ENCODE measurements at regions not wholly inside any gene's neighbourhood (a gene's known extent, or its start where the extent isn't known, plus 50 kb on each side); places are given as distances from the start of the nearest gene placed in this dataset.

- H3K4me3 ChIP-seq (ENCODE audit: low read depth, low read length) = no peak overlapping the region
- no peak for DNase-seq (ENCODE audit: low read depth)
- no peak for TF ChIP-seq CTCF (IDR thresholded peaks at IDR 0.05; ENCODE audit: insufficient read depth, low read length, poor library complexity, severe bottlenecking)
- H3K27me3 ChIP-seq (ENCODE audit: control insufficient read depth, insufficient read depth, low read length) = no peaks in the 10 kb centered on the region
- no peaks in the 10 kb centered on the region for H3K36me3 ChIP-seq (ENCODE audit: control insufficient read depth, insufficient read depth, low read length)
Observed at GRCh38 chr4:34766935-34767334, 1477.4 kb downstream of the ARAP2 start.

GRCh38 chr4:34767407-34767806, 1476.9 kb downstream of the ARAP2 start:
- Histone ChIP-seq H3K4me3 (ENCODE audit: low read depth, low read length) (no peak overlapping the region), H3K36me3 (ENCODE audit: control insufficient read depth, insufficient read depth, low read length) (no peaks in the 10 kb centered on the region), H3K27me3 (ENCODE audit: control insufficient read depth, insufficient read depth, low read length) (no peaks in the 10 kb centered on the region)
- no peak for TF ChIP-seq CTCF (IDR thresholded peaks at IDR 0.05; ENCODE audit: insufficient read depth, low read length, poor library complexity, severe bottlenecking)
- DNase-seq (ENCODE audit: low read depth) = no peak

GRCh38 chr4:34771632-34772031, 1472.7 kb downstream of the ARAP2 start:
- Histone ChIP-seq H3K36me3 (ENCODE audit: control insufficient read depth, insufficient read depth, low read length) (no peaks in the 10 kb centered on the region), H3K4me3 (ENCODE audit: low read depth, low read length) (no peak overlapping the region), H3K27me3 (ENCODE audit: control insufficient read depth, insufficient read depth, low read length) (no peaks in the 10 kb centered on the region)
- DNase-seq (ENCODE audit: low read depth) = no peak
- TF ChIP-seq CTCF (IDR thresholded peaks at IDR 0.05; ENCODE audit: insufficient read depth, low read length, poor library complexity, severe bottlenecking) = no peak

- Histone ChIP-seq H3K36me3 (ENCODE audit: control insufficient read depth, insufficient read depth, low read length) (no peaks in the 10 kb centered on the region), H3K27me3 (ENCODE audit: control insufficient read depth, insufficient read depth, low read length) (no peaks in the 10 kb centered on the region), H3K4me3 (ENCODE audit: low read depth, low read length) (no peak overlapping the region)
- no peak for DNase-seq (ENCODE audit: low read depth)
- no peak for TF ChIP-seq CTCF (IDR thresholded peaks at IDR 0.05; ENCODE audit: insufficient read depth, low read length, poor library complexity, severe bottlenecking)
Observed at GRCh38 chr4:34790131-34790530, 1454.2 kb downstream of the ARAP2 start.

GRCh38 chr4:34791209-34791608, 1453.1 kb downstream of the ARAP2 start:
- Histone ChIP-seq H3K36me3 (ENCODE audit: control insufficient read depth, insufficient read depth, low read length) (no peaks in the 10 kb centered on the region), H3K27me3 (ENCODE audit: control insufficient read depth, insufficient read depth, low read length) (no peaks in the 10 kb centered on the region)
- TF ChIP-seq CTCF (IDR thresholded peaks at IDR 0.05; ENCODE audit: insufficient read depth, low read length, poor library complexity, severe bottlenecking) = no peak

GRCh38 chr4:34800953-34801352, 1443.4 kb downstream of the ARAP2 start:
- H3K4me3 ChIP-seq (ENCODE audit: low read depth, low read length) = no peak overlapping the region
- no peaks in the 10 kb centered on the region for H3K27me3 ChIP-seq (ENCODE audit: control insufficient read depth, insufficient read depth, low read length)
- no peak for DNase-seq (ENCODE audit: low read depth)
- TF ChIP-seq CTCF (IDR thresholded peaks at IDR 0.05; ENCODE audit: insufficient read depth, low read length, poor library complexity, severe bottlenecking) = no peak
- H3K36me3 ChIP-seq (ENCODE audit: control insufficient read depth, insufficient read depth, low read length) = no peaks in the 10 kb centered on the region

More at GRCh38 chr4:34791209-34791608, 1453.1 kb downstream of the ARAP2 start:
- no peak overlapping the region for H3K4me3 ChIP-seq (ENCODE audit: low read depth, low read length)
- DNase-seq (ENCODE audit: low read depth) = no peak

Data from kidney epithelial cell (primary cell).